ENCODE measurements at regions not wholly inside any gene's neighbourhood (a gene's known extent, or its start where the extent isn't known, plus 50 kb on each side); places are given as distances from the start of the nearest gene placed in this dataset.

GRCh38 chr18:71027531-71027930 is 738.7 kb downstream of the SOCS6 start:
- TF ChIP-seq CTCF (IDR thresholded peaks at IDR 0.05) (no peak), POLR2A (IDR thresholded peaks at IDR 0.05) (no peak)
